Medulla oblongata (tissue), 1 donor: ENCODE measurements at regions not wholly inside any gene's neighbourhood (a gene's known extent, or its start where the extent isn't known, plus 50 kb on each side); places are given as distances from the start of the nearest gene placed in this dataset.

Experiments used
- DNase-seq: peaks from one replicate; pipeline ENCODE4 v3.0.0-alpha.2; 2015; ENCODE audit errors: extremely low spot score

GRCh38 chr14:99047441-99048031, 224.5 kb downstream of the BCL11B start:
- no peak for DNase-seq

- DNase-seq = no peak
Observed at GRCh38 chr14:99050309-99050708, 221.7 kb downstream of the BCL11B start.

- no peak for DNase-seq
Observed at GRCh38 chr14:99052467-99052866, 219.5 kb downstream of the BCL11B start.

- DNase-seq = no peak
Observed at GRCh38 chr14:99055019-99055418, 217.0 kb downstream of the BCL11B start.

- DNase-seq = no peak
Observed at GRCh38 chr14:99055816-99056215, 216.2 kb downstream of the BCL11B start.

- DNase-seq = no peak
Observed at GRCh38 chr14:99057576-99058083, 214.4 kb downstream of the BCL11B start.

- DNase-seq = no peak
Observed at GRCh38 chr14:99058542-99058941, 213.5 kb downstream of the BCL11B start.

GRCh38 chr14:99062216-99062615, 209.8 kb downstream of the BCL11B start:
- DNase-seq = no peak

- DNase-seq = no peak
Observed at GRCh38 chr14:99062772-99063418, 209.1 kb downstream of the BCL11B start.

- no peak for DNase-seq
Observed at GRCh38 chr14:99063620-99064225, 208.3 kb downstream of the BCL11B start.

- DNase-seq = no peak
Observed at GRCh38 chr14:99064262-99064954, 207.6 kb downstream of the BCL11B start.

GRCh38 chr14:99065551-99065950, 206.4 kb downstream of the BCL11B start:
- DNase-seq = no peak

- DNase-seq = no peak
Observed at GRCh38 chr14:99066378-99066777, 205.6 kb downstream of the BCL11B start.

GRCh38 chr14:99067141-99067920, 204.7 kb downstream of the BCL11B start:
- DNase-seq = no peak

- no peak for DNase-seq
Observed at GRCh38 chr14:99067927-99068326, 204.1 kb downstream of the BCL11B start.

- DNase-seq = no peak
Observed at GRCh38 chr14:99069946-99070345, 202.1 kb downstream of the BCL11B start.

GRCh38 chr14:99072433-99072832, 199.6 kb downstream of the BCL11B start:
- DNase-seq = no peak

GRCh38 chr14:99072956-99073355, 199.0 kb downstream of the BCL11B start:
- DNase-seq = no peak

- no peak for DNase-seq
Observed at GRCh38 chr14:99073431-99073830, 198.6 kb downstream of the BCL11B start.

GRCh38 chr14:99075061-99075460, 196.9 kb downstream of the BCL11B start:
- no peak for DNase-seq

GRCh38 chr14:99075771-99076375, 196.1 kb downstream of the BCL11B start:
- DNase-seq = no peak
